ENCODE measurements at regions not wholly inside any gene's neighbourhood (a gene's known extent, or its start where the extent isn't known, plus 50 kb on each side); places are given as distances from the start of the nearest gene placed in this dataset.
A peak's percentile ranks its signal among the peaks of the same experiment; 100 is the strongest.
"Not testable (repeated sequence)": the region's sequence is repeated elsewhere in the genome, so short reads cannot be mapped to it uniquely, and the experiment has no call there.

- peaks cover 3% of the 10 kb centered on the region for H3K4me1 Mint-ChIP-seq
- no peaks in the 10 kb centered on the region for H3K9me3 Mint-ChIP-seq
- H3K27ac Mint-ChIP-seq = no peak overlapping the region
- no peaks in the 10 kb centered on the region for H3K36me3 Mint-ChIP-seq (ENCODE audit: low read depth)
- TF ChIP-seq, protein P1, sequence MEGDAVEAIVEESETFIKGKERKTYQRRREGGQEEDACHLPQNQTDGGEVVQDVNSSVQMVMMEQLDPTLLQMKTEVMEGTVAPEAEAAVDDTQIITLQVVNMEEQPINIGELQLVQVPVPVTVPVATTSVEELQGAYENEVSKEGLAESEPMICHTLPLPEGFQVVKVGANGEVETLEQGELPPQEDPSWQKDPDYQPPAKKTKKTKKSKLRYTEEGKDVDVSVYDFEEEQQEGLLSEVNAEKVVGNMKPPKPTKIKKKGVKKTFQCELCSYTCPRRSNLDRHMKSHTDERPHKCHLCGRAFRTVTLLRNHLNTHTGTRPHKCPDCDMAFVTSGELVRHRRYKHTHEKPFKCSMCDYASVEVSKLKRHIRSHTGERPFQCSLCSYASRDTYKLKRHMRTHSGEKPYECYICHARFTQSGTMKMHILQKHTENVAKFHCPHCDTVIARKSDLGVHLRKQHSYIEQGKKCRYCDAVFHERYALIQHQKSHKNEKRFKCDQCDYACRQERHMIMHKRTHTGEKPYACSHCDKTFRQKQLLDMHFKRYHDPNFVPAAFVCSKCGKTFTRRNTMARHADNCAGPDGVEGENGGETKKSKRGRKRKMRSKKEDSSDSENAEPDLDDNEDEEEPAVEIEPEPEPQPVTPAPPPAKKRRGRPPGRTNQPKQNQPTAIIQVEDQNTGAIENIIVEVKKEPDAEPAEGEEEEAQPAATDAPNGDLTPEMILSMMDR (IDR thresholded peaks at IDR 0.05; ENCODE audit: unreplicated experiment in 3 of 3) = no peak
- no peak overlapping the region for H3K4me3 Mint-ChIP-seq
- no peaks in the 10 kb centered on the region for H3K27me3 Mint-ChIP-seq (ENCODE audit: low read depth)
These were observed 801.4 kb upstream of the EYS start for GRCh38 chr6:66508433-66508832.

GRCh38 chr6:66499851-66500250 lies 792.8 kb upstream of the EYS start:
- no peaks in the 10 kb centered on the region for H3K9me3 Mint-ChIP-seq
- H3K36me3 Mint-ChIP-seq (ENCODE audit: low read depth) = no peaks in the 10 kb centered on the region
- no peaks in the 10 kb centered on the region for H3K4me1 Mint-ChIP-seq
- no peak overlapping the region for H3K27ac Mint-ChIP-seq
- TF ChIP-seq, protein P1 (IDR thresholded peaks at IDR 0.05; ENCODE audit: unreplicated experiment in 3 of 3) = no peak
- H3K27me3 Mint-ChIP-seq (ENCODE audit: low read depth) = no peaks in the 10 kb centered on the region
- H3K4me3 Mint-ChIP-seq = no peak overlapping the region

DNA sequence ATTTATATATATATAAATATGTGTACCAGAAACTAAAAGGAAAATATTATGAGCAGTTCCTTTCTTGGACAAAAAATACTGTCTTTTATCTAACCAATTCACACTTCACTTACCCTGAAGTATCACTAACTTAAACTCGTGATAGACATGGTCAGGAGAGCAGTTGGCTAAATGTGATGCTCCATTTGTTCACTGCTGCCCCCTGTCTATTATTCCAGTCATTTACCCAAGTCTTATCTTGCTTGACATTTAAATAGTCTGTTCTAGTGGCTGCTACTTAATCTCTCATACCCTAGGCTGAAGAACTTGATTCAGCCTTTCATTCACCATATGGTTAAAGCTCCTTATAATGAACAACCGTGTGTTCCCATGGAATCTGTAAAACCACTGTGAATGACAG lies 789.6 kb upstream of the EYS start:
- H3K9me3 Mint-ChIP-seq = no peaks in the 10 kb centered on the region
- TF ChIP-seq, protein P1 (IDR thresholded peaks at IDR 0.05; ENCODE audit: unreplicated experiment in 3 of 3) = peak in 2 of 3 experiments; percentile 11 to 38
- no peaks in the 10 kb centered on the region for H3K4me1 Mint-ChIP-seq
- H3K27me3 Mint-ChIP-seq (ENCODE audit: low read depth) = no peaks in the 10 kb centered on the region
- H3K27ac Mint-ChIP-seq = no peak overlapping the region
- H3K4me3 Mint-ChIP-seq = no peak overlapping the region
- no peaks in the 10 kb centered on the region for H3K36me3 Mint-ChIP-seq (ENCODE audit: low read depth)

- H3K36me3 Mint-ChIP-seq (ENCODE audit: low read depth); H3K4me3 Mint-ChIP-seq; H3K27me3 Mint-ChIP-seq (ENCODE audit: low read depth); H3K9me3 Mint-ChIP-seq; H3K4me1 Mint-ChIP-seq; H3K27ac Mint-ChIP-seq: not testable (repeated sequence)
These were observed 787.6 kb upstream of the EYS start for GRCh38 chr6:66494643-66495042.

DNA sequence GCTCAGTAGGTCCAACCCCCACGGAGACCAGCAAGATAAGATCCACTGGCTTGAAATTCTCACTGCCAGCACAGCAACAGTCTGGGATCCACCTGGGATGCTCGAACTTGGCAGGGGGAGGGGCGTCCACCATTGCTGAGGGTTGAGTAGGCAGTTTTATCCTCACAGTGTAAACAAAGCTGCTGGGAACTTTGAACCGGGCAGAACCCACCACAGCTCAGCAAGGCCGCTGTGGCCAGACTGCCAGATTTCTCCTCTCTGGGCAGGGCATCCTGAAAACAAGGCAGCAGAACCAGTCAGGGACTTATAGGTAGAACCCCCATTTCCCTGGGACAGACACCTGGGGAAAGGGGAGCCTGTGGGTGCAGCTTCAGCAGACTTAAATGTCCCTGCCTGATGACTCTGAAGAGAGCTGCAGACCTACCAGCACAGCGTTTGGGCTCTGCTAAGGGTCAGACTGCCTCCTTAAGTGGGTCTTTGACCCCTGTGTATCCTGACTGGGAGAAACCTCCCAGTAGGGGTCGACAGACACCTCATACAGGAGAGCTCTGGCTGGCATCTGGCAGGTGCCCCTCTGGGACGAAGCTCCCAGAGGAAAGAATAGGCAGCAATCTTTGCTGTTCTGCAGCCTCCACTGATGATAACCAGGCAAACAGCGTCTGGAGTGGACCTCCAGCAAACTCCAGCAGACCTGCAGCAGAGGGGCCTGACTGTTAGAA lies 782.4 kb upstream of the EYS start:
- TF ChIP-seq, protein P1 (IDR thresholded peaks at IDR 0.05; ENCODE audit: unreplicated experiment in 3 of 3) = no peak
- Mint-ChIP-seq H3K4me1 (no peaks in the 10 kb centered on the region), H3K36me3 (ENCODE audit: low read depth) (no peaks in the 10 kb centered on the region), H3K9me3 (no peaks in the 10 kb centered on the region), H3K4me3 (no peak overlapping the region), H3K27ac (no peak overlapping the region), H3K27me3 (ENCODE audit: low read depth) (no peaks in the 10 kb centered on the region)

DNA sequence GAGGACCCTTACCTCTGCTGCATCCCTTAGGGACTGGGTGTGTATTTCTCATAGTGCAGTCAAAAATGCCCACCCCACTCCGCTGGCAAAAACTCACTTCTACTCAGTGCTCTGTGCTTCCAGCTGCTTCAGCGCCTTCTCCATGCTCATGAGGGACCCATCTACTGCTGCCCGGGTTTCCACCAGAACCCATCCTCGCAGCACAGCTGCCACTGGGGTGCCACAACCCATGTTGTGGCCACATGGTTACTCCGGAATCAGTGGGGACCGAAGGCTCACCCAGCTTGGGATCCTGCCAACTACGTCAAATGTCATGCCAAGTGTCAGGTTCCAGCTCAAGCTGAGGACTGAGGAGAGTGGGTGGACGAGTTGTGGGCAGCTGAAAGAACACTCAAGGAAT lies 774.2 kb upstream of the EYS start:
- Mint-ChIP-seq H3K4me3 (no peak overlapping the region), H3K27ac (no peak overlapping the region), H3K27me3 (ENCODE audit: low read depth) (no peaks in the 10 kb centered on the region), H3K9me3 (no peaks in the 10 kb centered on the region), H3K4me1 (no peaks in the 10 kb centered on the region), H3K36me3 (ENCODE audit: low read depth) (no peaks in the 10 kb centered on the region)
- TF ChIP-seq, protein P1 (IDR thresholded peaks at IDR 0.05; ENCODE audit: unreplicated experiment in 3 of 3) = no peak

Measured in nephron (organoid).